ENCODE measurements at regions not wholly inside any gene's neighbourhood (a gene's known extent, or its start where the extent isn't known, plus 50 kb on each side); places are given as distances from the start of the nearest gene placed in this dataset.

GRCh38 chr10:83287374-83287773, 851.9 kb upstream of the GHITM start:
- no peak overlapping the region for H3K27ac ChIP-seq (ENCODE audit: low read depth, low read length)
- CTCF ChIA-PET = no interaction called here
- H3K9me3 ChIP-seq (ENCODE audit: control insufficient read depth, insufficient read depth, low read length) = peaks cover 2% of the 10 kb centered on the region; the same call in 1 of the 2 replicates
- no peak for TF ChIP-seq CTCF (IDR thresholded peaks at IDR 0.05; ENCODE audit: low read depth, low read length)
- no peaks in the 10 kb centered on the region for H3K27me3 ChIP-seq (ENCODE audit: control insufficient read depth, insufficient read depth, low read length)
- DNase-seq (ENCODE audit: low read depth, low spot score) = no peak
- POLR2A ChIA-PET = no interaction called here
- no peak overlapping the region for H3K4me3 ChIP-seq (ENCODE audit: low read depth, low read length)

GRCh38 chr10:83289373-83289772, 849.9 kb upstream of the GHITM start:
- no peak for TF ChIP-seq CTCF (IDR thresholded peaks at IDR 0.05; ENCODE audit: low read depth, low read length)
- POLR2A ChIA-PET = no interaction called here
- Histone ChIP-seq H3K27me3 (ENCODE audit: control insufficient read depth, insufficient read depth, low read length) (no peaks in the 10 kb centered on the region), H3K4me3 (ENCODE audit: low read depth, low read length) (no peak overlapping the region), H3K9me3 (ENCODE audit: control insufficient read depth, insufficient read depth, low read length) (peaks cover 2% of the 10 kb centered on the region), H3K27ac (ENCODE audit: low read depth, low read length) (no peak overlapping the region)
- CTCF ChIA-PET = no interaction called here
- DNase-seq (ENCODE audit: low read depth, low spot score) = no peak

DNA sequence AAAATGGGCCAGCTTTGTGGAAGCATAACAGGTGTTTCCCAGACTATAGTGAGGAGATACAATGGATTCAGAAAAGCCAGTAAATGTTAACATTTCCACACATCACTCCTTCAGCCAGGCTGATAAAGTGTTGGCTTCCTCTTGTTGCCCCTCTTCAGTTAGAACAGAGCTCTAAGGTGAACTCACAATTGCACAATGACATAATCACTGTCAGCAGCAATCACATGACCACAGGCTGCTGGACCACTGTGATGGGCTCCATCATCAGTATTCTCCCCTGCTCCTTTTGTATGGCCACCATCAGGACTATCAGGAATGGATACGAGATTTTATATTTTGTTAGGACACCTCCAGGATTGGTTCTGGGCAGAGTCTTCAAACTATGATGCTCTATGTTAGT, 849.4 kb upstream of the GHITM start:
- CTCF ChIA-PET = no interaction called here

GRCh38 chr10:83301732-83302131, 837.6 kb upstream of the GHITM start:
- DNase-seq (ENCODE audit: low read depth, low spot score) = no peak
- Histone ChIP-seq H3K27me3 (ENCODE audit: control insufficient read depth, insufficient read depth, low read length) (no peaks in the 10 kb centered on the region), H3K27ac (ENCODE audit: low read depth, low read length) (no peak overlapping the region), H3K9me3 (ENCODE audit: control insufficient read depth, insufficient read depth, low read length) (peaks cover 2% of the 10 kb centered on the region; the same call in 1 of the 2 replicates), H3K4me3 (ENCODE audit: low read depth, low read length) (no peak overlapping the region)
- no peak for TF ChIP-seq CTCF (IDR thresholded peaks at IDR 0.05; ENCODE audit: low read depth, low read length)
- POLR2A ChIA-PET = no interaction called here
- CTCF ChIA-PET = no interaction called here

More for the DNA sequence above, 849.4 kb upstream of the GHITM start:
- H3K27me3 ChIP-seq (ENCODE audit: control insufficient read depth, insufficient read depth, low read length) = no peaks in the 10 kb centered on the region
- no peak overlapping the region for H3K4me3 ChIP-seq (ENCODE audit: low read depth, low read length)
- no peak for DNase-seq (ENCODE audit: low read depth, low spot score)
- no peak for TF ChIP-seq CTCF (IDR thresholded peaks at IDR 0.05; ENCODE audit: low read depth, low read length)
- peaks cover 2% of the 10 kb centered on the region for H3K9me3 ChIP-seq (ENCODE audit: control insufficient read depth, insufficient read depth, low read length)
- H3K27ac ChIP-seq (ENCODE audit: low read depth, low read length) = no peak overlapping the region
- POLR2A ChIA-PET = no interaction called here

DNA sequence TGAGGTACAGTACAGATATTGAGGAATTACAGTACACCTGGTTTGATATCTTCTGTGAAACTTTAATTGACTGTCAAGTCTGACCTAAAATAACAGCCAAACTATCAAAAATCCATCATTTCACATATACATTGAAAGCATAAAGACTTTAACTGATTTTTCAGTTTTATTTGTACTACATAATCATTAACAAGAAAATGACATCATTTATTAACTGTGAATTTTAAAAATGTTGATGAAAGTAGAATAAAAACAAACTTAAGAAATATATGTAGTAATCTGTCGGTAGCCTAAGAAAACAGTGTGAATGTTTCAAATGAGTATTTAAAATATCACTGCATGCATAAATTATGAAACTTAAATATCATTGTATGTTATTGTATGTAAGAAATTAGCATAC, 836.7 kb upstream of the GHITM start:
- Histone ChIP-seq H3K4me3 (ENCODE audit: low read depth, low read length) (no peak overlapping the region), H3K9me3 (ENCODE audit: control insufficient read depth, insufficient read depth, low read length) (peaks cover 2% of the 10 kb centered on the region; the same call in 1 of the 2 replicates), H3K27ac (ENCODE audit: low read depth, low read length) (no peak overlapping the region), H3K27me3 (ENCODE audit: control insufficient read depth, insufficient read depth, low read length) (no peaks in the 10 kb centered on the region)
- no peak for TF ChIP-seq CTCF (IDR thresholded peaks at IDR 0.05; ENCODE audit: low read depth, low read length)
- no peak for DNase-seq (ENCODE audit: low read depth, low spot score)
- ChIA-PET CTCF (no interaction called here), POLR2A (no interaction called here)
